ENCODE measurements at regions not wholly inside any gene's neighbourhood (a gene's known extent, or its start where the extent isn't known, plus 50 kb on each side); places are given as distances from the start of the nearest gene placed in this dataset.
"Not testable (repeated sequence)": the region's sequence is repeated elsewhere in the genome, so short reads cannot be mapped to it uniquely, and the experiment has no call there.

DNA sequence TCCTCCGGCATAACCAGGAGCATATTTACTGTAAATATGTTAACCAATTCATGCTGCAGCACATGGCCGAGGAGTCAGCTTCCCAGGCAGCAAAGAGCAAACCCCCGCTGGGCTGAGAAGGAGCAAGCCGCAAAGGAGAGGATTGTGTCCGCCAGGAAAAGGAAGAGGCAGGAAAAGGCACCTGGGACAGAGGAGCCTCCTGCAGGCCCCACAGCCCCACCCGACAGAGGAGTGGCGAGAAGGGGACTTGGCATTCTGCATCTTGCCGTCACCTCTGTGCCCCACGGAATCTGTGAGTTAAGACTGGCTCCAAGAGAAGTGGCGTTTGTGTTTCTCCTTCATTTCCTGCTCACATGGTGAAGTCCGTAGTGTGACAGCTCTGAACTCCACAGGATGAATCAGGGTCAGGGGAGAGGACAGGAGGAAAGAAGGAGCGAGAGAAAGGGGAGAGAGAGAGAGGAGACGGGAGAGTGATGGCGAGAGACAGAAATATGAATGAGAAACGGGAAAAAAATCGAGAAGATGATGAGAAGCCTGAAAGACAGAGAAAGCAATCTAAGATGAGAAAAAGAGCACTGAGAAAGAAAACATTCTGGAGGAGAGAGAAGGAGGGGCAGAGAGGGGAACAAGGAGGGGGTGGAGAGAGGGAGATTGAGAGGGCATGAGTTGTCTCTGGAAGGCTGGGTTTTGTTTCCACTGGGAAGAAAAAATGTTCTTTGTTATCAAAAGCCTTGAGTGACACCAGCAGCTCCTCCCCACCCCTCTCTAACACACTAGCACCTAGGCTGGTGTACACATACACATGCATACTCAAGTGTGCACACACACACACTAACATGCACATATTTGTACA lies 489.6 kb downstream of the MN1 start:
- H3K4me1 Mint-ChIP-seq (ENCODE audit: low read depth), result no peaks in the 10 kb centered on the region
- no peaks in the 10 kb centered on the region for H3K36me3 Mint-ChIP-seq (ENCODE audit: low read depth)
- DNase-seq, result no peak
- H3K4me3 Mint-ChIP-seq, result no peak overlapping the region
- H3K9me3 Mint-ChIP-seq, result peaks cover 8% of the 10 kb centered on the region
- H3K27me3 Mint-ChIP-seq, result peaks cover 28% of the 10 kb centered on the region
- no peak overlapping the region for H3K27ac Mint-ChIP-seq

DNA sequence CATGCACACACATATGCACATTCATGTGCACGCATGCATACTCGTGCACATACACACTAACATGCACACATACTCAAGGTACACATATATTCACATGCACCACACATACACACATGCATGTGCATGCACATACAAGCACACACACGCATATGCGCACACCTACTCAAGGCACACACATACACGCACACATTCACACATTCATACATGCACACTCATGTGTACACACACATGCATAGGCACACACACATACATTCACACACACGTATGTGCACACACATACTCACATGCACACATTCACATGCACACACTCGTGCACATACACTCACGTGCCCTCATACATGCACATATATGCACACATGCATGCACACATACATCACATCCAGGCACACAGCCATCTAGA lies 489.0 kb downstream of the MN1 start:
- DNase-seq, result no peak
- Mint-ChIP-seq H3K9me3 (peaks cover 5% of the 10 kb centered on the region), H3K4me1 (ENCODE audit: low read depth) (no peaks in the 10 kb centered on the region), H3K27me3 (peaks cover 34% of the 10 kb centered on the region), H3K36me3 (ENCODE audit: low read depth) (no peaks in the 10 kb centered on the region), H3K27ac (no peak overlapping the region), H3K4me3 (no peak overlapping the region)

DNA sequence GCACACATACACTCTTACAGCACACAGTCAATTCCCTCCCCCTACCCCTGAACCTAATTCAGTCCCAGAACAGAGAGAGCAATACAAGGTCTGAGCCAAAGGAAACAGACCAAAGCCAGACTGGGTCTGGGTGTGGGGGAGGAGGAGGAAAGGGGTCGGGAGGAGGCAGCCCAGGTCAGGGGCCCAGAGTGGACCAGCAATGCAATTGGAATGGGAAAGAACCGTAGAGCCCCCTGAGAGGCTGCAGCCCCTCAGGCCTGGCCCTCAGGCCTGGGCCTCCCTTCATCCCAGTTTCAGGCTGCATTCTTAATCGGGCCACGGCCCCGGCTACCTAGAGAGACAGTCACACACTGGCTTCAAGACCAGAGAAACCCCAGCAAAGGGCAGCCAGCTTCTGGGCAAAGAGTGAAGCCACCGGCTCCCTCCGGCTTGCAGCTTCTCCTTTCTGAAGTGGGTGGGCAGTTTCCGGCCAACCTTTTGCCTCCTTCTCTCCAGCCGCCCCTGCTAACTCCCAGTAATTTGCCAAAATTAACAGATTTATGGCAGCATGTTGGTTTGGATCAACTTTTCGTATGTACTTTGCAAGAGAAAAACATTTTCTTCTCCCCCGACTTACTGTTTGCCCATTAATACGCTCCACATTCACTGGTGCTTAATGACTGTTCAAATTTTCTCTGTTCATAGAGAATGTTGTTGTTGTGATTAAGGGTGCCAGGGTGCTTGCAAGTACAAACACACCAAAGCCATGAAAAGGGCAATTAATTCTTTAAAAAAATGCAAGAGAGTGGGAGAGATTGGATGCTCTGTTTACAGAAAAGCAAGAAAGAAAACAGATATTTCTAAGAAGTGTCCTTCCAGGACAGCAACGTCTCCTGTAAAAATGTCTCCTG lies 488.3 kb downstream of the MN1 start:
- Mint-ChIP-seq H3K36me3 (ENCODE audit: low read depth) (no peaks in the 10 kb centered on the region), H3K9me3 (peaks cover under 1% of the 10 kb centered on the region), H3K4me3 (no peak overlapping the region), H3K27ac (no peak overlapping the region), H3K4me1 (ENCODE audit: low read depth) (no peaks in the 10 kb centered on the region), H3K27me3 (peaks cover 41% of the 10 kb centered on the region)
- no peak for DNase-seq

DNA sequence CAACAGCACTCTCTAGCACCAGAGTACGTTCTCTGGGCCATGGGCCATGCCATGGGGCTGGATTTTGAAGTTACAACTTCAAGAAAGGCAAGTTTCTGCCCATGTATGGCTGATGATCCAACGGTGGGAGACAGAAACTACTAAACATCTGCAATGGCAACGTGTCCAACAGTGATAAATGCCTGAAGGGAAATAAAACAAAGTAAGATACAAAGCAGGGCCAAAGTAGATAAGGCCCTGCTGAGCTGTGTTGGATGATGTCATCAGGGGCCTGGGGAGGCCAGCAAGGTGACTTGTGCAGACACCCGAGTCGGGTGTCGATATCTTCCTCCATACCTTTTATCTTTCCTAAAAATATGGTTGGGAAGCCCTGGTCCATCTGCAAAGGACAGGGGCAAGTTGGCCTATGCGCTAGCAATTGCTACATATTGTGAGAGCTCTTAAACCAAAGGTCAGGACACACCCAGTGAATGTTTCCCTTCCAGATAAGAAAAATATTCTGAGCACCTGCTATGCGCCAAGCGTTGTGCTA lies 487.2 kb downstream of the MN1 start:
- peaks cover 40% of the 10 kb centered on the region for H3K27me3 Mint-ChIP-seq
- H3K36me3 Mint-ChIP-seq (ENCODE audit: low read depth), result no peaks in the 10 kb centered on the region
- H3K4me1 Mint-ChIP-seq (ENCODE audit: low read depth), result no peaks in the 10 kb centered on the region
- no peak overlapping the region for H3K27ac Mint-ChIP-seq
- H3K4me3 Mint-ChIP-seq, result no peak overlapping the region
- no peak for DNase-seq
- H3K9me3 Mint-ChIP-seq, result no peaks in the 10 kb centered on the region

DNA sequence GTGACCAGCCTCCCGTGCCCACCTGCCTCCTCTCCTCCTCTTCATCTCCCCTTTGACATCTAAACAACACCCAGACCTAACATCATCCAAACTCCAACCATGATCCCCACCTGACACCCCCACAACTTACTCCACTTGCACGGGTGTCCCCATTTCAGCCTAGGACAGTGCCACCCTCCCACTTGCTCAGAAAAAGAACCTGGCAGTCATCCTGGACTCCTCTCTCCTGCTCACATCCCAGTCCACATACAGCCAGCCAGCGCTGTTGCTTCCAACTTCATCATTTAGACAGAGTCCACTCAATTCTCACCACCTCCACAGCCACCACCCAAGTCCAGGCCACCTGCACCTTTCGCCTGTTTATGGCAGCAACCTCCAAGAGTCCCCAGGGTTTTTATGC lies 485.7 kb downstream of the MN1 start:
- no peaks in the 10 kb centered on the region for H3K4me1 Mint-ChIP-seq (ENCODE audit: low read depth)
- H3K9me3 Mint-ChIP-seq, result peaks cover 4% of the 10 kb centered on the region
- H3K27me3 Mint-ChIP-seq, result peaks cover 40% of the 10 kb centered on the region
- no peak overlapping the region for H3K4me3 Mint-ChIP-seq
- no peak overlapping the region for H3K27ac Mint-ChIP-seq
- no peaks in the 10 kb centered on the region for H3K36me3 Mint-ChIP-seq (ENCODE audit: low read depth)
- DNase-seq, result no peak

DNA sequence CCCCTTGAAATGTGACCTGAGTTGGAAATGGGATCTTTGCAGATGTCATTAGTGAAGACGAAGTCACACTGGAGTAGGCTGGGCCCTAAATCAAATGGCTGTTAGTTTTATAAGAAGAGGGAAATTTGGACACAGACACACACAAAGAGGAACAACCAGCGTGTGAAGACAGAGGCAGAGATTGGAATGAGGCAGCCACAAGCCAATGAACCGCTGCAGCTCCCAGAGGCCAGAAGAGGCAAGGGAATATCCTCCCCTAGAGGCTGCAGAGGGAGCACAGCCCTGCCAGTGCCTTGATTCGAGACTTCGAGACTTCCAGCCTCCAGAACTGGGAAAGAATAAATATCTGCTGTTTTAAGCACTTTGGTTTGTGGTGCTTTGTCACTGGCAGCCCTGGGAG lies 484.5 kb downstream of the MN1 start:
- no peaks in the 10 kb centered on the region for H3K4me1 Mint-ChIP-seq (ENCODE audit: low read depth)
- no peak overlapping the region for H3K27ac Mint-ChIP-seq
- peaks cover 4% of the 10 kb centered on the region for H3K9me3 Mint-ChIP-seq
- DNase-seq, result no peak
- H3K36me3 Mint-ChIP-seq (ENCODE audit: low read depth), result no peaks in the 10 kb centered on the region
- no peak overlapping the region for H3K4me3 Mint-ChIP-seq
- H3K27me3 Mint-ChIP-seq, result peaks cover 52% of the 10 kb centered on the region

DNA sequence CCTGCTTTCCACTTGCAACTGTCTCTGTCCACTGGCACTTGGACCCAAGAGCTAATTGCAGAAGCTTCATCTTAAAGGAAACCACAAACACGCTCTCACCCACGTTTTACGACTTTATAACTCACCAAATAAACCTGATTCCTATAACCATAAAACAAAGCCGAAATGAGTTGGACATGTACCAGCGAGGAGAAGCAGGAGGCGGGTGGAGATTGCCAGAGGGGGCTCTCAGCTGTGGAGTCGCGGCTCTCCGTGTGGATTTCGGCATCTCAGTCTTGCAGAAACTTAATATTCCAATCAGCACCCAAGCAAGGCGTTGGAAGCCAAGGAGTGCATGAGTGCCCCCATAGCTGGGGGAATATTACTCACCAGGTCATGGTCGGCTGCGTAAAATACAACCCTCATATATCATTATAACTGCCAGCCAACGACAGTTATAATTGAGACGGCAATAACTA lies 483.6 kb downstream of the MN1 start:
- no peak overlapping the region for H3K27ac Mint-ChIP-seq
- no peak overlapping the region for H3K4me3 Mint-ChIP-seq
- H3K9me3 Mint-ChIP-seq, result peaks cover 4% of the 10 kb centered on the region
- no peaks in the 10 kb centered on the region for H3K36me3 Mint-ChIP-seq (ENCODE audit: low read depth)
- H3K27me3 Mint-ChIP-seq, result peaks cover 60% of the 10 kb centered on the region
- H3K4me1 Mint-ChIP-seq (ENCODE audit: low read depth), result no peaks in the 10 kb centered on the region
- DNase-seq, result no peak

DNA sequence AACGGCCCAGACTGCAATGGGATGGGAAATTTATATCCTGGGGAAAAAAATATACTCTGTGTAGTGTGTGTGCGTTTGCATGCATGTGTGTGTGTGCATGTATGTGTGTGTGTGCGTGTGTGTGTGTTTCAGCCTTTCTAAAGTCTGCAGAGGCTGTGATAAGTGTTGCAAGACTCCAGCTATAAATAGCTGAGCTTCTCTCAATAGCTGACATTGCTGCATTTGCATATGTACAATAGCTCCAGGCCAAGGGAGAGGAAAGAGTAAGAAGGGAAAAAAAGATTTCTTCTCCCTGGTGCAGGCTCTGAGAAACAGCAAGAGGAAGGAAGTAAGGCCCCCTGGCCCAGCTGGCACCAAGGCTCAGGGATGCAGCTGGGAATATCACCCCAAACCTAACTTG lies 483.0 kb downstream of the MN1 start:
- H3K27ac Mint-ChIP-seq, result no peak overlapping the region
- H3K36me3 Mint-ChIP-seq (ENCODE audit: low read depth), result no peaks in the 10 kb centered on the region
- peaks cover 4% of the 10 kb centered on the region for H3K9me3 Mint-ChIP-seq
- H3K4me3 Mint-ChIP-seq, result no peak overlapping the region
- DNase-seq, result no peak
- H3K27me3 Mint-ChIP-seq, result peaks cover 65% of the 10 kb centered on the region
- no peaks in the 10 kb centered on the region for H3K4me1 Mint-ChIP-seq (ENCODE audit: low read depth)

DNA sequence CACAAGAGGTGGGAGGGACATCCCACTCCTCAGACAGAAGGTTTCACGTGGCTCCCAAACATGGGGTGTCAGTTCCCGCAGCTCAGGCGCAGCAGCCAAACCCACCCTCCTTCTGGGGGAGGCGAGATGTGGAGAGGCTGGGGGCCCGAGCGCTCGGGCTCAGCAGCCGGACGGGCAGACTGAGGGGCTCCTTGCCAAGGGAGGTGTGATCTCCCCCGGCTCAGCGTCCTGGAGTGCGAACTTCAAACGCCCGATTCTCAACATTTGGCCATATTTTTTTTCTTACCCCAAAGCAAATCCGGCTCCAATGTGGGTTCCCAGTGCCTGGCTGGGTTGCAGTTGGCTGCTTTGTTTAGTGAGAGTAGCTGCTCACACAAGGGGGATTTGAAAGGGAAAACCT lies 477.9 kb downstream of the MN1 start:
- peaks cover 4% of the 10 kb centered on the region for H3K9me3 Mint-ChIP-seq
- no peak overlapping the region for H3K4me3 Mint-ChIP-seq
- no peaks in the 10 kb centered on the region for H3K4me1 Mint-ChIP-seq (ENCODE audit: low read depth)
- no peak overlapping the region for H3K27ac Mint-ChIP-seq
- peaks cover 60% of the 10 kb centered on the region for H3K27me3 Mint-ChIP-seq
- no peak for DNase-seq
- no peaks in the 10 kb centered on the region for H3K36me3 Mint-ChIP-seq (ENCODE audit: low read depth)

DNA sequence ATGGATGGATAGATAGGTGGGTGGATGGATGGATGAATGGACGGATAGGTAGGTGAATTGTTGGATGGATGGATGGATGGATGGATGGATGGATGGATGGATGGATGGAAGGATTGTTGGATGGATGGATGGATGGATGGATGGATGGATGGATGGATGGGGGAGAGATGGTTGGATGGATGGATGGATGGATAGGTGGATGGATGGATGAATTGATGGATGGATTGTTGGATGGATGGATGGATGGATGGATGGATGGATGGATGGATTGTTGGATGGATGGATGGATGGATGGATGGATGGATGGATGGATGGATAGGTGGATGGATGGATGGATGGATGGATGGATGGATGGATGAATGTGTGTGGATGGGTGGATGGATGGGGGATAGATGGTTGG lies 476.6 kb downstream of the MN1 start:
- H3K36me3 Mint-ChIP-seq (ENCODE audit: low read depth); H3K27ac Mint-ChIP-seq; H3K9me3 Mint-ChIP-seq; H3K4me3 Mint-ChIP-seq; DNase-seq; H3K4me1 Mint-ChIP-seq (ENCODE audit: low read depth): not testable (repeated sequence)
- peaks cover 60% of the 10 kb centered on the region for H3K27me3 Mint-ChIP-seq

DNA sequence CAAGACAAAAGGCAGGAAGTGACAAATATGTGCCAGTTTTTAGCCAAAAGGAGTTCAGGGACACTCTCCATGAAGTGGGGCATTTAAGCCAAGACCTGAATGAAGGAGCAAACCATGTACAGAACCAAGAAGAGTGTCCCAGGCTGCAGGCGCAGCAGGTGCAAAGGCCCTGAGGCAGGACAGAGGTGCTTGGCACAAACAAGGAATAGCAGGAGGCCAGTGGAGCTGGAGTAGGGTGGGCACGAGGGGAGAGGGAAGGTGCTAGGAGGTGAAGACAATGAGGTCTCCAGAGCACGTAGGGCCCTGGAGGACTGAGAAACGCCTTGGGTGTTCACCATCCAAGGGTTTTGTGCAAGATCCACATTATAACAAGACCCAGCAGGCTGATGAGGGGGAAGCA lies 474.1 kb downstream of the MN1 start:
- no peaks in the 10 kb centered on the region for H3K36me3 Mint-ChIP-seq (ENCODE audit: low read depth)
- H3K4me1 Mint-ChIP-seq (ENCODE audit: low read depth), result peaks cover 2% of the 10 kb centered on the region
- H3K9me3 Mint-ChIP-seq, result no peaks in the 10 kb centered on the region
- no peak for DNase-seq
- H3K27me3 Mint-ChIP-seq, result peaks cover 59% of the 10 kb centered on the region
- no peak overlapping the region for H3K27ac Mint-ChIP-seq
- no peak overlapping the region for H3K4me3 Mint-ChIP-seq

DNA sequence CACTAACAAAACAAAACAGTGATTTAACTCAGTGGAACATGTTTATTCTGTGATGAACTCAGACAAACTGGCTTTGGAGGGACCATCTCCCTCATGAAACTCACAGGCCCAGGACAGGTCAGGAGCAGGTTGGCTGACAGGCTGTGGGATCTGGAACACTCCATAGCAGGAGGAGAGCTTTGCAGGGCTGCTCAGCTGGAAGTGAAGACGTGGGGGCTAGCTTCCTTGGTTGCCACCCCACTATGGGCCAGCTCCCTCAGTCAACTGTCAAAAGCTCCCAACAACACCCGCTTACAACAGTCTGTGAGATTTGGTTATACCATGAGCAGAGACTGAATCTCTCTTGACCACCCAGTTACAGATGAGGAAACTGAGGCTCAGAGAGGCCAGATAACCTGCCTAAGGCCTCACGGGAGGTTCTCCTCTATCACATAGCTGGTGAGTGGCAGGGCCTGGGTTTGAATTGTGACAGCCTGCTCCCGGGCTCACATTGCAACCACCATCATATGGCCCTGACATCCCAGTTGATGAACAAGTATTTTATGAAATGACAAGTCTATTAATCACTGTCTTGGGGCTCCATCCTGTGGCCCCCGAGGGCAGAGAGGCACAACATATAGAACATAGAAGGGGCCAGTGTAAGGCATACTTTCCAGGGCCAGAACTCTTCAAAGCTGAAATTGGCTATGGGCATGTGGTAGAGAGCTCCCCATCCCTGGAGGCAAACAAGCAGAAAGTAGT lies 473.4 kb downstream of the MN1 start:
- DNase-seq, result no peak
- Mint-ChIP-seq H3K27ac (no peak overlapping the region), H3K27me3 (peaks cover 55% of the 10 kb centered on the region), H3K9me3 (no peaks in the 10 kb centered on the region), H3K4me3 (no peak overlapping the region), H3K4me1 (ENCODE audit: low read depth) (peaks cover 2% of the 10 kb centered on the region), H3K36me3 (ENCODE audit: low read depth) (no peaks in the 10 kb centered on the region)

DNA sequence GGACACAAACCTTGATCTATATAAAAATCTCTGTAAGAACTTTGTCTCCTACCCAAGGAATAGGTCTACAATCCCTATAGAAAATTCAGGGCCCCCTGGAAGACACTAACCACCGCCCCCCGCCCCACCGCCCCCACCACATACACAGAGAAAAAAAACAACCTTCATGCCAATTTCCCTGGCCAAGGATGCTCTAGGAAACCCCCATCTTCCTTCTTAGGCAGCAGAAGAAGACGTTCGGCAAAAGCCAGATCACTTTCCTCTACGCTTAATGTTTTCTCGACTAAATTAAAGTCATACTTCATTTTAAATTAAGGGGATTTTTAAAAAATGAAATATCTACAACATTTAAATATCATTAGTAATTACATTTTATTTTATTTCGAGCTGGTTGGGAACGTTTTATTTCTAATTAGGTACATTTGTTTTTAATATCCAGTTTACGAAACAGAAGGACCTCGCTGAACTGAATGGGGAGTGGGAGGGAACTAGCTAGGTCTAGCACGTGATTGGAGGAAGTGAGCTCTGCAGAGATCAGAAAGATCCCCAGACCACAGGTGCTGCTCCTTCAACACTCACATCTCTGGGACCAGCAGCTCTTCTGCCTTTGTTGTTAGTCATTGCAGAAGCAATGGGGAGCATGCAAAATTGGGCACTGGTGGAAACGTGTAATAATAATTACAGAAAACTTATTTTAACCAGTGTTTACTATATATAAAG lies 472.3 kb downstream of the MN1 start:
- Mint-ChIP-seq H3K4me3 (no peak overlapping the region), H3K36me3 (ENCODE audit: low read depth) (no peaks in the 10 kb centered on the region), H3K9me3 (no peaks in the 10 kb centered on the region), H3K27ac (no peak overlapping the region), H3K27me3 (peaks cover 49% of the 10 kb centered on the region), H3K4me1 (ENCODE audit: low read depth) (peaks cover 2% of the 10 kb centered on the region)
- no peak for DNase-seq
